ENCODE measurements at regions not wholly inside any gene's neighbourhood (a gene's known extent, or its start where the extent isn't known, plus 50 kb on each side); places are given as distances from the start of the nearest gene placed in this dataset.

- TF ChIP-seq REST (IDR thresholded peaks at IDR 0.05; ENCODE audit: low read depth, low read length) (no peak), CTCF (IDR thresholded peaks at IDR 0.05) (no peak), YY1 (IDR thresholded peaks at IDR 0.05; ENCODE audit: low read depth) (no peak)
Observed at GRCh38 chr11:128158860-128159259, 428.5 kb downstream of the ETS1 start.

Measured in SK-N-SH (cell line).